HPDE6-E6E7 (cell line): ENCODE measurements at regions not wholly inside any gene's neighbourhood (a gene's known extent, or its start where the extent isn't known, plus 50 kb on each side); places are given as distances from the start of the nearest gene placed in this dataset.

Experiments used
- DNase-seq: peaks from one replicate; pipeline ENCODE4 v3.0.0; 2011; ENCODE audit warnings: missing footprints; ENCODE audit errors: extremely low spot score

- no peak for DNase-seq
Observed at GRCh38 chr13:103178986-103179943, 113.0 kb upstream of the SLC10A2 start.

DNA sequence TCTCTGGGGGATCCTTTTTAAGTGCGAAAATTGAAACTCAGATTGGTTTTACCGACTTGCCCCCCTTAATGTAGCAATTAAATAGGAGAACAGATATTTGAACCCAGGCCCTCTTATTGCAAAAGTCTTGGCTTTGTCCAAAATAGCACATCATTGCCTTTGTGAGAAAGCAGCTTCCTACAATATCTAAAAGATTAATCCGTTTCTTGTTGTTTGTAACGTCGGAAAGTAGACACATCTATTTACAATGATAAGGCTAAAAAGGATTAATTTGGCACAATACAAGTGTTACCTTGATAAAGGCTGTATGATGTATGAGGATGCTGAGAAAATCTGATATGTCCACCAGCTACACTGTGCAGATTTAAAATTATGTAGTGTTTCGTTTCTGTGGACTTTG lies 108.7 kb upstream of the SLC10A2 start:
- no peak for DNase-seq

DNA sequence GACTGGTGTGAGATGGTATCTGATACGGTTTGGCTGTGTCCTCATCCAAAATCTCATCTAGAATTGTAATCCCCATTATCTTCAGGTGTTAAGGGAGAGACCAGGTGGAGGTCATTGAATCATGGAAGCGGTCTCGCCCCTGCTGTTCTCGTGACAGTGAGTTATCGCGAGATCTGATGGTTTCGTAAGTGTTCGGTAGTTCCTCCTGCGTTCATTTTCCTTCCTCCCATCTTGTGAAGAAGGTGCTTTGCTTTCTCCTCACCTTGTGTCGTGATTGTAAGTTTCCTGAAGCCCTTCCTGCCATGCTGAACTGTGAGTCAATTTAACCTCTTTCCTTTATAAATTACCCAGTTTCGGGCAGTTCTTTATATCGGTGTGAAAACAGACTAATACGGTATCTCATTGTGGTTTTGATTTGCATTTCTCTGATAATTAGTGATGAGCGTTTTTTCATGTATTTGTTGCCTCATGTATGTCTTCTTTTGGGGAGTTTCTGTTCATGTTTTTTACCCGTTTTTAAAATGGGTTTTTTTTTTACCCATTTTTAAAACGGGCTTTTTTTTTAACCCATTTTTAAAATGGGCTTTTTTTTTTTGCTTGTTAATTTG lies 102.8 kb upstream of the SLC10A2 start:
- DNase-seq, result no peak

- no peak for DNase-seq
Observed at GRCh38 chr13:103164251-103164650, 98.0 kb upstream of the SLC10A2 start.

DNA sequence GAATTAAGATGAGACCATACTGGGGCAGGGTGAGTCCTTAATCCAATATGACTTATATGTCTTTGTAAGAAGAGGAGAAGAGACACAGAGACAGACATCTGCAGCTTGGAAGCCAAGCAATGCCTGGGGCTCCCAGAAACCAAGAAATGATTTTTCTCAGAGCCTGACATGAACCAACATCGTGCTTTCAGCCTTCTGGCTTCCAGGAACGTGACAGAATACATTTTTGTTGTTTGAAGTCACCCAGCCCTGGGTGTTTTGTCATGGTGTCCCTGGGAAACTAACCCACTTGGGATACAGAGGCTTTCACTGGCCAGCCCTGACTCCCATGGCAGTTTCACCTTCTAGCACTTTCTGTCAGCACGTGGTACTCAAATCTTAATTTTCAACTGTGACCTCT lies 95.3 kb upstream of the SLC10A2 start:
- DNase-seq, result no peak

DNA sequence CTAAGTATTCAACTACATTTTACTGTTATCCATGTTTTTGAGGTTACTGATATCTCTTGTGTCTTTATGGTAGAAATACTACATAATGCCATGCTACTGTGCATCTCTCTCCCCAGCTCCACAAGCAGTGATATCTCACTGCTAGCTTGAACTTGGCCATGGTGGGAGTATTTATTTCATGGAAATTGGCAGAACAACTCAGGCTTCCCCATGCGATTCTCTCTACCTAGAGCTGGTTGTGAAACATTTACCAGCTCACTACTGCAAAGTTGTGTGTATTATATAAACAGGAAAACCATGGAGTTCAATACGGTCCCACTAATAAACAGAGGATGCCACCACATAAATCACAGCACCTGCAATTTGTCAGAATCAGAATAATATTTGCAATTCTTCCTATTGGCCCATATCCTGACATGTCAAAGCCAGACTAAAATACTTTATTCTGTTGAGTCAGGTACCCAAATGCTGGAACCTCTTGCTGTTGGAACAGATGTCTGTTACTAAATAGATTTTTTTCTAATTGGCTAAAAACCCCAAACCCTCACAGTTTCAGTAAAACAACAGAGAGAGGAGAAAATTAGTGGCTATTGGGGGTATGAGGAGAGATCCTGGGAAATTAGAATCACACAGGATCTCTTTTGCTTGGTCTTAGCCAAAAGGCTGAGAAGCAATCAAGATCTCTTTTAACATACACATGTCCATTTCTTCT lies 91.4 kb upstream of the SLC10A2 start:
- DNase-seq, result no peak

- peak; percentile 82 for DNase-seq
Observed at GRCh38 chr13:103157016-103157415, 90.8 kb upstream of the SLC10A2 start.

DNA sequence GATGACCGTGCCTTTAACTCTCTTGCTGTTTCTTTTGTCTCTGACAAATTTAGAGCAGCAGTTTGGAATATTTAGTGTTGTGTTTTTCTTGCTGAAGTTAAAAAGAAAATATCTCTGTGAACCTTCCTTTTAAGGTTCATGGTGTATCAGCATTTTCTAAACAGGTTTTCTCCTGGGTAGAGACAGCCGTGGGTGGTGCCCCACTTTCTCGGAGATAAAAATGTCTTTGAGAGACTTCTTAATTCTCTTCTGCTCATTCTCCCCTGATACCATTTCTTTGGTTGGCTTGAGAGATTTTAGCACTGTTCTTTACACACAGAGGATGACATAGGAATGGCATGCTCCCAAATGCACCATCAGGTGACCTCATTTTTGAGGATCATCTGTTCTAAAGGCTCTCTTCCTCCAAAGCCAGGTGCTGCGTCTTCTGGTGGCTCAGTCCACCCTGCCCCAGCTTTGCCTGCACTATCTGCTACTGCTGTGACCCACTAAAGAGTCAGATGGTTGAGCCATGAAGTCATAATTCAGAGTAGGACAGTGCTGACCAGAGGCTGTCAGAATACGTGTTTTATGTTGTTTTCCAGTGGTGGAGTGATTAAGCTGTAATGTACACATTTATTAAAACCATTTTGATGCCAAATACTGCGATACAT lies 90.3 kb upstream of the SLC10A2 start:
- no peak for DNase-seq

GRCh38 chr13:103153466-103153865 lies 87.2 kb upstream of the SLC10A2 start:
- no peak for DNase-seq

- DNase-seq, result no peak
Observed at GRCh38 chr13:103147961-103148360, 81.7 kb upstream of the SLC10A2 start.

DNA sequence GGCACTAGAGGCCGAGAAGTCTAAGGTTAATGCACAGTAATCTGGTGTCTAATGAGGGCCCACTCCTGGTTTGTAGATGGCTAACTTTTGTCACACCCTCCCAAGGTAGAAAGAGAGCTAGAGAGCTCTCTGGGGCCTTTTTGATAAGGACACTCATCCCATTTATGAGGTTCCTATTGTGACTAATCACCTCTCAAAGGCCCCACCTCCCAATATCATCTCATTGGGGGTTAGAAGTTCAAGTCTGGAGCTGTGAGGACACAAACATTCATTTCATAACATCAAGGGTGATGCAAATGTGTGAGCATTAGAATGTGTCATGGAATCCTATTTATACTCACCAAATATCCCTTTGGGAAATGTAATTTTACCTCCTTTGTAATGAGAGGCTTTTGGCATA lies 79.2 kb upstream of the SLC10A2 start:
- no peak for DNase-seq

DNA sequence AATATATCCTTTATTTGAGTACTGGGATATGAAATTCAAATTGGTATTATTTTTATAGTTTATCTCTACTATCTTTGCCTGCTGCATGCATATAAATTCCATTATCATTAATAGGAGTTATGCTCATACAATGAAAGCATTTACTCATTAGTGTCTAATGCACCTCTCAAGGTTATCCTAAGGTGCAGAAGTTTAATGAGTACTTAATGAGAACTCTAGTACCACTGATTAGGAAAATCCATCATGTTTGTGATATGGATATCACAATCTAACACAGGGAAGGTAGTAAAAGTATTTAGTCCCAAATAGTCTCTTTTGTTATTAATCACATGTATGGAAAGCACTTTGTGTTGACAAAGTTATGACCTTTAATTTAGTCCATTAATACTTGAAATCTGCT lies 77.2 kb upstream of the SLC10A2 start:
- DNase-seq, result no peak

GRCh38 chr13:103142151-103142550 lies 75.9 kb upstream of the SLC10A2 start:
- DNase-seq, result no peak

GRCh38 chr13:103140001-103140671 lies 73.9 kb upstream of the SLC10A2 start:
- peak; percentile 55 for DNase-seq

GRCh38 chr13:103134271-103134670 lies 68.1 kb upstream of the SLC10A2 start:
- DNase-seq, result no peak

GRCh38 chr13:103133556-103133955 lies 67.3 kb upstream of the SLC10A2 start:
- DNase-seq, result no peak

- peak; percentile 4 for DNase-seq
Observed at GRCh38 chr13:103130681-103131210, 64.5 kb upstream of the SLC10A2 start.

DNA sequence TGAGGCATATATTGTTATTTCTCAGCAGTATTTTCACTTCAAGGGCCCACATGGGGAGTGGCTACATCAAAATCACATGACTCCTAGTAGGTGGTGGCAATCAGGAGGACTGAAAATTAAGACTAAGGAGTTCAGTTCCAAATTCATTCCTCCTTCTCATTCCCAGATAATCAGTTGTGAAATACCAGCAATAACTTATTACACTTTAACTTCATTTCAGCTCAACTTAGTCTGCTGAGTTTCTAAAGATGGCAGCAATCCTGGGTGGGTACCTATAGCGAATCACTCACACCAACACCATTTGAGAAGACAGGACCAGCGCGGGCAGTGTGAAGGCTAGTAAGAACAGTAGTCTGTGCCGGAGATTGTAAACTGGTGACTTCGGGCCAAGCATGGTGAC lies 63.9 kb upstream of the SLC10A2 start:
- no peak for DNase-seq
